ENCODE measurements at regions not wholly inside any gene's neighbourhood (a gene's known extent, or its start where the extent isn't known, plus 50 kb on each side); places are given as distances from the start of the nearest gene placed in this dataset.

DNA sequence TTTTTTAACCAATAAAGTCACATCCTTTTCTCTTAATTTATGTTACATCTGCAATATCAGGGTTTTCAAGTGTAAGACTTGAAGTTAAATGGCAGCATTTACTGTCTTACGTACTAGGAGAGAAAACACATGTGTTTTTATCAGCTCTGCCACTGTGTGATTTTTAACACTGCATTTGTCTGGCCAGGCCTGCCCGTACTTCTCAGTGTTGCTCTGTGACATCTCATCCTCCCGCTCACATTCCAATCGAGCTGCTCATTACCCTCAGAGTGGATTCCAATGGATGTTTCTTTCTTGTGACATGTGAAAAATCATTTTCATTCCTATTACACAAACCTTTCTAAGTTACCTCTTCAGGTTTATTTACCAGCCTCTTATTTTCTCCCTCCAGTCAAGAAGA, 420.3 kb downstream of the FAT4 start:
- POLR2A ChIA-PET = no interaction called here

GRCh38 chr4:125736057-125736456, 421.3 kb downstream of the FAT4 start:
- CTCF ChIA-PET = no interaction called here
- POLR2A ChIA-PET = no interaction called here

More for the DNA sequence above, 420.3 kb downstream of the FAT4 start:
- CTCF ChIA-PET = no interaction called here

GRCh38 chr4:125739760-125740159, 425.0 kb downstream of the FAT4 start:
- CTCF ChIA-PET = no interaction called here
- POLR2A ChIA-PET = no interaction called here

DNA sequence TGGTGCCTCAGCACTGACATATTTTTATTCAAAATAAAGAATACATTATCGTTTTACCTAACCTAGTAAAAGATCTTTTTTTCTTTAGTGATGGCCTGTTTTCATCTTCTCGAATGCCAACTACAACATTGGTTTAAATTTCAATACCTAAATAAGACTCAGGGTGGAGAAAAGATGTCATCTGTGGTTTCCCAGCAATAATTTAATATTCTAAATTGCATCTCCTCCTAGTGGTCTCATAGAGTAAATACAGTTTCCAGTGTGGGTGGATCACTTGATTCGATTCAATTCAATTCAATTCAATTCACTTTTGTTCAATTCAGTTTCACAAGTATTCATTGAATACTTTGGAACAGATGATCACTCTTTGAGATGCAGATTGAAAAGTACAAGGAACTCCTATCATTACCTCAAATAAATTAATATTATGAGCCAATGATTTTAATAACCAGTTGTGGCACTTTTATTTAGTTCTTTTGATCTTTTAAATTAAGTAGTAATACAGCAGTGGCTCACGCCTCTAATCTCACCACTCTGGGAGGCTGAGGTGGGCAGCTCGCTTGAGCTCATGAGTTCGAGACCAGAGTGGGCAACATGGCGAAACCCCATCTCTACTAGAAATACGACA, 427.2 kb downstream of the FAT4 start:
- ChIA-PET POLR2A (no interaction called here), CTCF (no interaction called here)

- ChIA-PET CTCF (no interaction called here), POLR2A (no interaction called here)
These were observed 430.2 kb downstream of the FAT4 start for GRCh38 chr4:125744891-125745364.

GRCh38 chr4:125749354-125749753, 434.6 kb downstream of the FAT4 start:
- ChIA-PET POLR2A (no interaction called here), CTCF (no interaction called here)

DNA sequence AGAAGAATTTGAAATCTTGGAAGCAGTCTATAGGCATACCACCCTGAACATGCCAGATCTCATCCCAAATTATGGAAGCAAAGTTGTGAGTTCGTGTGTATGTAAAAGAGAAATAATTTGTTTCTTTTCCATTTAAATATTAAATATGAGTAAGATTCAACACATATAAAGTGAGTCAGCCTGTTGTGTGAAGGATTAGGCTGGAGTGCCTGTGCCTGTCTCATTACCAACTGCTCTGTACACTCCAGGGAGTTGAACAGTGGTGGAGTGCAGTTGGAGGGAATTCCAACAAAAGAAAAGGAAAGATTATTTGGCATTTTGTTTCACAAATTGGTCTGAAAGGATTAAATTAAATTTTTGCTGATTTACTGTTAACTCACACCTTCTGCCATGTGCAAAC, 435.6 kb downstream of the FAT4 start:
- CTCF ChIA-PET = no interaction called here

GRCh38 chr4:125750828-125751466, 436.2 kb downstream of the FAT4 start:
- ChIA-PET POLR2A (no interaction called here), CTCF (no interaction called here)

More for the DNA sequence above, 435.6 kb downstream of the FAT4 start:
- POLR2A ChIA-PET = no interaction called here

GRCh38 chr4:125758438-125758837, 443.7 kb downstream of the FAT4 start:
- POLR2A ChIA-PET = no interaction called here

GRCh38 chr4:125760201-125760819, 445.6 kb downstream of the FAT4 start:
- POLR2A ChIA-PET = no interaction called here
- CTCF ChIA-PET = interaction anchor here (0.6 kb wide), 1 partner anchor 16 kb away, joined by 3 read pairs; no protein-coding TSS in a partner anchor

More at GRCh38 chr4:125758438-125758837, 443.7 kb downstream of the FAT4 start:
- CTCF ChIA-PET = no interaction called here

DNA sequence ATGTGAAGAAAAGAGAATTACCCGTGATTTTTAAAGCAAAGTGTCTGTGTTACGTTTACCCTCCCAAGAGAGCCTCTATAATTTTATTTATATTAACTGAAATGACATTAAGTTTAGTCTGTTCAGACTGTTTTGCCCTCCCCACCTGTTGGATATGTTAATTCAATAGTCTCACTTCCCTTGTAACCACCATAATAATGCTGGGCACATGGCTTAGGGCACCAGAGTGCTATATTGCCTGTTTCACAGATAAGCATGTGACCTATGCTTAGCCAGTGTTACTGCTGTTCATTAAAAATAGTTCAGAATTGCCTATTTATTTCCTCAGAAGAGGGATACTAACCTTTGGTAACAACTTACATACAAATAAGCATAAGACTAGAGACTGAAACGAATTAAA, 446.2 kb downstream of the FAT4 start:
- ChIA-PET POLR2A (no interaction called here), CTCF (no interaction called here)

DNA sequence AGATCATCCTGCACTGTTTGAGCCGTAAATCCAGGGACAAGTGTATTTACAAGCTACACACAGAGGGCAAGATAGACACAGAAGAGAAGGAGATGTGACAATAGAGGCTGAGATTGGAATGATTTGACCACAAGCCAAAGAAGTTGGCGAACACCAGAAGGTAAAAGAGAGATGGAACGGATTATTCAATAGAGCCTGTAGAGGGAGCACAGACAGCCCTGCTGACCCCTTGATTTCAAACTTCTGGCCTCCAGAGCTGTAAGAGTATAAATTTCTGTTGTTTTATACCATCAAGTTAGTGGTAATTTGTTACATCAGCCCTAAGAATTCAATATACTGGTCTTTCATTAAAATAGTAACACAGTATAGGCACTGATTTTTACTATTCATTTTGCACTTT, 447.8 kb downstream of the FAT4 start:
- POLR2A ChIA-PET = no interaction called here
- CTCF ChIA-PET = no interaction called here

DNA sequence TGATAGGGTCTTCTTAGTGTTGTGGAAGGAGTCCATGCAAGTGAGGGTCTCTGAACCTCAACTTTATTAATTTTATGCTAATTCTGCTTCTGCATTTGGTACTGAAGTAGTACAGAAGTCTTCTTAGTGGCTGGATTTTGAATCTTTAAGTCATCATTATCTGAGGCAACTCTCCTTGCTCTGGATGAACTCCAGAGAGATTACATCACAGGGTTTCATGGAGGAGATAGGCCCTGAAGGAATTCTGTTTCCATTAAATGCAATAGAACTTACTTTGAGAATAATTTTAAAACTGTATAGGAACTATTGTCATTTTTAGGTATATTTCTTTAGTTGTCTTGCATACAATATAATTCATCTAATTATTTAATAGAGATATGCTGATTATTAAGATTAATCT, 451.2 kb downstream of the FAT4 start:
- ChIA-PET CTCF (no interaction called here), POLR2A (no interaction called here)

- ChIA-PET POLR2A (no interaction called here), CTCF (interaction anchor here (0.7 kb wide), 1 partner anchor 77 kb away, joined by 3 read pairs; no protein-coding TSS in a partner anchor)
These were observed 456.2 kb downstream of the FAT4 start for GRCh38 chr4:125770814-125771398.

- ChIA-PET CTCF (no interaction called here), POLR2A (no interaction called here)
These were observed 457.9 kb downstream of the FAT4 start for GRCh38 chr4:125772680-125773079.

GRCh38 chr4:125773502-125773901, 458.7 kb downstream of the FAT4 start:
- ChIA-PET POLR2A (no interaction called here), CTCF (no interaction called here)

DNA sequence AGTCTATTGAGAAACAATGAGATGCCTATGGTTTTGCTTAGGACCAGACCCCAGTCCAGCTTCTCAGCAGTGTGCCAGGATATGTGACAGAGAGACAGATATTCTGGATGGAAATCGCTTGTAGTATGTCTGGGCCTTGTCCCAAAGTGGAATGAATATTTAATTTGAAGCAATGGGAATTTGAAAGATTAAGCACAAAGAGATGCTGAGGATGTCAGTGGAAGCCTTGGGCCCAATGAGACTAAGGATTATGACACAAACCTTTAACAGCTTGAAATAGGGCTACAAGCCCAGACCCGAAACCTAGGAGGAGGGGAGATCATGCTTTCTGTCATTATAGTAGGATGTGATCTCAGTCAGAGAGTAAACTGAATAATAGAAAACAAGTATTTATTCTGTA, 459.2 kb downstream of the FAT4 start:
- CTCF ChIA-PET = no interaction called here
- POLR2A ChIA-PET = no interaction called here

DNA sequence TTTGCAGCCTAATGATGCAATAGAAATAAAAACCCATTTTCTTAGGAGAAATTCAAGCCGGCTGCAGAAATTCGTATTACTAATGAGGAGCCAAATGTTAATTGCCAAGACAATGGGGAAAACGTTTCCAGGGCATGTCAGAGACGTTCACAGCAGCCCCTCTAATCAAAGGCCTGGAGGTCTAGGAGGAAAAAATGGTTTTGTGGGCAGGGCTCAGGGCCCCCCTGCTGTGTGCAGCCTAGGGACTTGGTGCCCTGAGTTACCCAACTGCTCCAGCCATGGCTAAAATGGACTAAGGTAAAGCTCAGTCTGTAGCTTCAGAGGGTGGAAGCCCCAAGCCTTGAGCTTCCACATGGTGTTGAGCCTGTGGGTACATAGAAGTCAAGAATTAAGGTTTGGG, 461.4 kb downstream of the FAT4 start:
- ChIA-PET POLR2A (no interaction called here), CTCF (no interaction called here)

GRCh38 chr4:125780164-125780563, 465.4 kb downstream of the FAT4 start:
- ChIA-PET POLR2A (no interaction called here), CTCF (no interaction called here)

GRCh38 chr4:125780747-125781146, 466.0 kb downstream of the FAT4 start:
- ChIA-PET CTCF (no interaction called here), POLR2A (no interaction called here)

DNA sequence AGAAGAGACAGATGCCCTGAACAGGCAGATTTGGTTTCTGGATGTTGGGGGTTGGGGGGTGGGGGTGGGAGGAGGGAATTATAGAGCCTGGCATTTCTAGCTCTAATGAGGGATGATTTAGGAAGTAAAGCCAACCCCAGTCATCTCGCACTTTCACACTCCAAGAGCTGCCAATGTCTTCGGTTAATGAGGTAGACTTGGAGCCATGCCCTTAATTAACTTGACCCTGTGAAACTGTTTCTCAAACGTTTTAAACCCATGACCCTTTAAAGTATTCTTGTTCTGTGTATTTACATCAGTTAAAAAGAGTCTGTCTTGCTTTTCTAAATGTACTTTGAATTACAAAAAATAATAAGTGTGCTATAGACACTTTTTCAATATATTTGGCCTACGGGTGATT, 466.9 kb downstream of the FAT4 start:
- ChIA-PET CTCF (no interaction called here), POLR2A (no interaction called here)

Measured in activated CD8-positive, alpha-beta memory T cell treated with anti-CD3 and anti-CD28 coated beads for 36 hours (primary cell).